Central memory CD4-positive, alpha-beta T cell (primary cell): ENCODE measurements at regions not wholly inside any gene's neighbourhood (a gene's known extent, or its start where the extent isn't known, plus 50 kb on each side); places are given as distances from the start of the nearest gene placed in this dataset.

Experiments
- DNase-seq: peaks from one replicate; pipeline ENCODE4 v3.0.0; 2022

DNA sequence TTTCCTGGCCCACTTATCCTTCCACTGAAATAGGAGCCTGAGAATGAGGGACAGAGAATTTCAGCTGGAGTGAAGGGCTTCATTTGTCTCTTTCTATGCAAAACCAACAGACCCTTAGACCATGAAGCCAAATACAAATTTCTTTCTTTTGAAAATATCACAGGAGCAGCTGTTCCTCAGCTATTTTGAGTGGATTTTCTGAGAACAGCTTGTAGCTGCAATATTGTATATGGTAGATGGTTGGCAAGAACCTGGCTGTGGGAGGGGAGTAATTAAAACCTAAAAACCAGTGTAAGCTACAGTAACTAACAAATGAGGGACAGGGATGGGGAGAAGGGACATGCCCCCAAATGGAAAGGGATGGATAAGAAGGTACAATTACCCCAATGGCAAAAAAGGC is 350.3 kb upstream of the CDH20 start:
- DNase-seq = no peak

GRCh38 chr18:60984510-60984909 is 348.7 kb upstream of the CDH20 start:
- DNase-seq = no peak

- no peak for DNase-seq
These were observed 345.3 kb upstream of the CDH20 start for GRCh38 chr18:60987963-60988362.

- no peak for DNase-seq
These were observed 336.9 kb upstream of the CDH20 start for GRCh38 chr18:60996326-60996725.

DNA sequence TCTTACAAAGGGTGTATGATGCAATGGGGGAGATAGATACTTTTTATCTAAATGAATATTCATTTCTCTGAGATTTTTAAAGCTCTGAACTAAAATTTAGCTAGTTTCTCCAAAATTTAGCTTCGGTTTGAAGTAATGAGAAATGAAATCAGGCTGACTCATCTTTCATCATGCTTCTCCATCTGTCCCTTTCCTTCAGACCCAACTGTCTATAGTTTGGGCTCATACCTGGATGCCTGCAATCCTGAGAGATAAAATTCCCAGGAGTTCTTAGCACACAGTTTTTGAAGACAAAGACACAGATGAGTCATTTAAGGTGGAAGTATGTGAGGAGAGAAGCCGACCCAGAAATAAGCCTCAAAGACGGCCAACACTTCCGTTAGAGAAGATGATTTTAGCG is 336.4 kb upstream of the CDH20 start:
- no peak for DNase-seq

DNA sequence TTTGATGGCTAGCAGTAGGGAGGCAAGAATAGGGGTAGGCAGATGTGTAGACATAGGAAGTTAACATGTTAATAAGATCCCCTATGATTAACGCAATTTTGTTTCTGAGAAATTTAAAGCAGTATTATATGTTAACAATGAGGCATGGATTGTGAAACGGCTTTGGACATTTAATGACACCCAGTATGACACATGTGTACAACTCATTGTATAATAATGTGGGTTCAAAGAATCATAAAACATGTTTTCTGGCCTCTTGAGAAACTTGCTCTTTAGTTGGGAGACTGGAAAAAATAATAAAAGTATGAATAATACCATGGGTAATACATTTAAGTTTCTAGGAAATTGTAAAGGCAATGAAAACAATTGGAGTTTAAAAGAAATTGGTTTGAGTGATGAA is 332.1 kb upstream of the CDH20 start:
- no peak for DNase-seq

DNA sequence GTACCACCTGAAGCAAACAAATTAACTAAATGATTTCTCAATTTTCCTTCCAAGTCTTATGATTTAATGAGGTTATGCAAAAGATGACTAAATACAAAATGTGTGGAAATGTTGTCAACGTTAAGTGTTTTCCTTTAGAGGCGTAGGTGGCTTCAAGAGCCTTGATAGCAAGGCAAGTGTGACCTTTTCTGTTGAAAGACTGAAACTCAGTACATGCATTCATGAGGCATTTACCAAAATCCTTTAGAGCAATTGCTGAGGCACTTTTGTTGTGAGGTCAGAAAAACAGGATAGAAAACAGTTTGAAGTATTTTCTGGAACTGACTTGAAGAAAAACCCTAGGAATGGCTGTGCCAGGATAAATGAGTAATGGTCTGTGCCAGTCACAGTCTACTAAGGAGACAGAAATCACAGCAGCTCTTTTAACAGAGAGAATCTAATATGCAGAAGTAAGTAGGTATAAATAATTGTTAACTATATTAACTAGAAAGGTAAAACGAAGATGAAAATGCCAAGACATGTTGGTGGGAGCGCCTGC is 326.5 kb upstream of the CDH20 start:
- DNase-seq = no peak

- no peak for DNase-seq
These were observed 313.6 kb upstream of the CDH20 start for GRCh38 chr18:61019338-61020301.

DNA sequence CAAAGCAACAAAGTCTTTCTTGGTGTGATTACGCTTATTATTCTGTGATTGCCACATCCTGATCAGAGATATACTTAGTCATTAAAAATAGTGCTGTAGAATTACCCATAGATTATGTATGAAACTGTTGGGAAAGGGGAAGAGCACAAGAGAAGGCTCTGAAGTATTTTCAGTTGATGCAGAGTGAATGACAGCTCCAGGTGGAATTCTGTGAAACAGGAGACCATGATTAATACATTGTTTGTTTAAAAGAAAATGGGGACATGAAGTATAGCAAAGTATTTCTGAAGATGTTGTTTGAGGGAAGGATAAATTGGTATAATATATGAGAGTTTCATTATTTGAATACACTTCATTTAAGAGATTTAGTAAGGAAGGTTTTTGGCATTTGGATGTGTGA is 307.6 kb upstream of the CDH20 start:
- no peak for DNase-seq

DNA sequence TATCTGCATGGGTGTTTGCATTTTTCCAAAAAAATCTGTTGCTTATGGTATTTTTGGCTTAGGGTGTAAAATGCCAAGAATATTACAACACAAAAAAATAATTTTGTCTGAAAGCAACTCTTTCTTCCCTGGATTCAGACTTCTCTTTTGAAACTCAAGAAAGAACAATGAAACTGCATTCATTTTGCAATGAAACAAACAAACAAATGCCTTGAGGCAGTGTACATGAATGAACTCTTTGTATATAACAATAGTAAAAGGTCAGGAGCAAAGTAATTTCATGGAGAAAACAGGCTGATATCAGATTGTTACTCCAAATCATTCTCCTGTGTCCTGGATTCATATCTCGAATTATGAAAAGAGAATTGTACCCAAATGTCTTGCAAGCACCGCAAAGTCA is 301.6 kb upstream of the CDH20 start:
- no peak for DNase-seq

GRCh38 chr18:61034580-61034979 is 298.6 kb upstream of the CDH20 start:
- no peak for DNase-seq

DNA sequence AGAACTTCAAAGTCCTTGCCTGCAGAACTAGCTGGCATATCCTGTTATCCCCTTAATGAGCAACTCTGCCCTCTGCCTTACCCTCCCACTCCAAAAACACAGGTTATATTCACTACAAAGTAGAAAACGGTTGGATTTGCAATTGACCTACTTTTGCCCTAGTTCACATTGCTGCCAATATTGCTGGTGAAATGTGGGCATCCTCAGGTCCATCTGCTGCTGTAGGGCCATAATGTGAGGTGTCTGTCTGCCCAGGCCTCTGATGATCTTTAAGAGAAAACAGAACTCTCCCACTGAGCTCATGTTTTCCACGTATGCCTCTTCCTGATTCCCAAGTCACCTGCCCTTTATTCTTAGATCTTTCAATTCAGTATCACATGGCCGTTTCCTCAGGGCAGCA is 294.0 kb upstream of the CDH20 start:
- DNase-seq = no peak

GRCh38 chr18:61047794-61048193 is 285.4 kb upstream of the CDH20 start:
- no peak for DNase-seq

DNA sequence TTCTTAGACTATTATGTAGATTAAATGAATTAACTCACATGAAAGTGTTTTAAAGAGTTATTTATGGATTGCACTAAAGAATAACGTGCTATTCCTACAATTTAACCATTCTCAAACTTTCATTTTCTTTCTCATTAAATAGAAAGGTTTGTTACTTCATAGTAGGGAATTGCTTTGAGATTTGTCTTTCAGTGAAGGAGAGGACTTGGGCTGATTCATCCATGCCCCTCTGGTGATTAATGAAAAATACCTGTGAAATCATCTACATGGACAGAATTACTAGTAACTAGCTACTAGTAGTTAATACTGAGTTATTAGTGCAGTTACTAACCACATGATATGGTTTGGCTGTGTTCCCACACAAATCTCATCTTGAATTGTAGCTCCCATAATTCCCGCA is 275.8 kb upstream of the CDH20 start:
- no peak for DNase-seq

GRCh38 chr18:61062258-61062657 is 271.0 kb upstream of the CDH20 start:
- no peak for DNase-seq

DNA sequence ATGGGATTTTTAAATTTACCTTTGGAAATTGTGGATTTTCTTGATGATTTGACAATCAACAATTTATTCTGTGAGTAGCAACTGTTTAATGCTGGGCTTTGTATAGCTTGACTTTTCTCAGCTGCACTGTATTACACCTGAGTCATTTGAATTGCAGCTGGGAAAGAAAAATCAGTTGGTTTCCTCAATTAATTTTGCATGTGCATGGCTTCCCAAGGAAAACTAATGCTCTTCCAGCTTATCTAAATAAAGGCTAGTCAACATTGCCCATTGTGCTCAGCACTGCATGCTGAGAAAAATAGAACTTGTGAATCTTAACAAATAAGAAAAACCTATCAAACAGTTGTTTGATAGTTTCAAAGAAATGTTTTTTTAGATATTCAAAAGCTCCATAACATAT is 268.3 kb upstream of the CDH20 start:
- DNase-seq = no peak

DNA sequence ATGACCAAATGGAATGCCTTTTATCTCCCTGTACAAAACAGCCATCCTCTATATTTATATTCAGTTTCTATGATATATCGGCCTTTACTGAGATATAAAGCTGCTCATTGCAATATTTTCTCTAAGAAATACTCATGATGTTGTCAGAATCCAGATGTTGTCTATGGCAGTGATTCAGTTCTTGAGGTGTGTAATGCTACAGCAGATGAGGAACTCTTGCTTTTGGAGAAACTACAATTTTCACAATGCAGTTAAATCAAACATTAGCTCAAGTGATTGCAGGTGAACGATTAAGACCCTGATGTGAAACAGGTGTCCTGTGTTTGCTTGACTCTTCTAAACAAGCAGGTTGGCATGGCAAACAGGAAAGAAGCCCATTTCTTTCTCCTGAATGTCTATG is 256.2 kb upstream of the CDH20 start:
- no peak for DNase-seq

- DNase-seq = no peak
These were observed 253.5 kb upstream of the CDH20 start for GRCh38 chr18:61079714-61080113.

GRCh38 chr18:61080954-61081528 is 252.2 kb upstream of the CDH20 start:
- no peak for DNase-seq

DNA sequence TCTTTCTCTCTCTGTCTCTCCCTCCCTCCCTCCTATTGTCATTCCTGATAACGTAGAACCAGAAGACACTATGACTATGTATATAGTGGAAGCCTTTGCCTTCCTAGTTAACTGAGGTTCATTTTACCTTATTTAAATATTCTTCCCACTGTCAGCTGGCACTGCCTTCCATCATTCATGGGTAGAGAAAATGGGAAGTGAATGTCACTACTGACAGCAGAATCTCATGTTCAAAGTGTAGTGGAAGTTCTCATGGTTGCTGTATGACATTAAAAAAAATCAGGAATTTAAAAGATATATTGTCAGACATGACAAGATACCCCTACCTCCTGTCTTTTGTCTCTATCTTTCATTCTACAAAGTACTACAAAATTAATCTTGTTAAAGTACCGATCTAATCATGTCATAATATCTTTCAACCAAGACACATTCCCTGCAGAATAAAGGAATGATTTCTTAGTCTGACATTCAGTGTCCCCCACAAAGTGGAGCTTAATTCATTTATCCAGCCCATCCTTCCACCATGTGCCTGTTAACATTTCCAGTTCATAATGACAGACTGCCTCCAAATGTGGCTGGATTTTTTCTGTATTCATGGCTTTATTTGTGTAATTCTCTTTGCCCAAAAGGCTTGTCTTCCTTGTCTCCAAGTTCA is 250.1 kb upstream of the CDH20 start:
- no peak for DNase-seq

GRCh38 chr18:61085036-61085435 is 248.2 kb upstream of the CDH20 start:
- no peak for DNase-seq

DNA sequence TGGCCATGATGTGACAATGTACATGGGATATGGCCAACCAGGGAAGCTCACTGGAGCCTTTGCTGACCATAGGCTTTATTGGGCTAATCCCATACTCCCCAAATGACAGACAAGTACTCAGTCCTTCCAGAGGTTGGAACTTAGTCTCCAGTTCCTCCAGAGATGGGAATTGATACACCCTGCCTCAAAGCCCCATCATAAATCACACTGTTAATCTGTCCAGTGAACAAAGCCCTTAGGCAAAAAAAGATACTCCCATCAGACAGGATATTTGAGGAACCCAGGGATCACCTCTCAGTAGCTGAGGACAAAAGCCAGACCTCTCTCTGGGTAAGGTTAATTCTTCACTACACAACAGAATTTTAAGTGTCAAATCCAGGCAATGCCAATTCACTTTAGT is 247.5 kb upstream of the CDH20 start:
- no peak for DNase-seq

- DNase-seq = no peak
These were observed 246.6 kb upstream of the CDH20 start for GRCh38 chr18:61086657-61087056.

DNA sequence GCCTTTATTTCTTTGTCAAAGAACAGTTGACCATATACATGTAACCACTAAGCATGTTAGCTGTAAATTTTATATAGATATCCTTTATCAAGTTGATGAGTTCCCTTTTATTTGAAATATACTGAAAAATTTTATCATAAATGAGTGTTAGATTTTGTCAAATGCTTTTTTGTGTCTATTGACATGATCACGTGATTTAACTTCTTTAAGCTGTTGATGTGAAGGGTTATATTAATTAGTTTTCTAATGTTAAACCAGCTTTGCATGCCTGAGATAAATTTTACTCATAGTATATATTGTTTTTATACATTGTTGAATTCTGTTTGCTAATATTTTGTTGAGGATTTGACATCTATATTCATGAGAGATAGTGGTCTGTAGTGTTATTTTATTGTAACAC is 241.9 kb upstream of the CDH20 start:
- DNase-seq = no peak
